ENCODE measurements at regions not wholly inside any gene's neighbourhood (a gene's known extent, or its start where the extent isn't known, plus 50 kb on each side); places are given as distances from the start of the nearest gene placed in this dataset.

GRCh38 chr15:91627473-91628278 is 225.8 kb upstream of the SLCO3A1 start:
- H3K4me3 ChIP-seq (ENCODE audit: low read depth in 1 of 3, low read length in 3 of 3), result no peak overlapping the region
- H3K9me3 ChIP-seq (ENCODE audit: control insufficient read depth in 4 of 4, low read length in 3 of 4), result no peaks in the 10 kb centered on the region
- H3K27ac ChIP-seq (ENCODE audit: low read depth in 1 of 2, low read length in 2 of 2), result peak overlapping the region in 1 of 2 donors; percentile 65
- no peak for DNase-seq (ENCODE audit: low spot score)
- no peaks in the 10 kb centered on the region for H3K27me3 ChIP-seq (ENCODE audit: control insufficient read depth in 4 of 4, insufficient read depth in 4 of 4, low read length in 3 of 4)
- H3K9ac ChIP-seq (ENCODE audit: low read depth in 1 of 2, low read length in 2 of 2), result no peak overlapping the region
- peaks cover 0 to 16% (median 11%) of the 10 kb centered on the region in 4 donors for H3K4me1 ChIP-seq (ENCODE audit: control insufficient read depth in 4 of 4, insufficient read depth in 4 of 4, low read length in 3 of 4)
- no peaks in the 10 kb centered on the region for H3K36me3 ChIP-seq (ENCODE audit: control insufficient read depth in 4 of 4, insufficient read depth in 3 of 4, low read depth in 1 of 4, low read length in 3 of 4)
- 75% methylated on average over 11 of the region's 11 CpGs for WGBS
- no peak for TF ChIP-seq RXRA (IDR thresholded peaks at IDR 0.05)
- TF ChIP-seq TAF1 (conservative IDR thresholded peaks at IDR 0.05), result no peak
- no peak for TF ChIP-seq FOXA1 (IDR thresholded peaks at IDR 0.05)
- TF ChIP-seq, protein P1, sequence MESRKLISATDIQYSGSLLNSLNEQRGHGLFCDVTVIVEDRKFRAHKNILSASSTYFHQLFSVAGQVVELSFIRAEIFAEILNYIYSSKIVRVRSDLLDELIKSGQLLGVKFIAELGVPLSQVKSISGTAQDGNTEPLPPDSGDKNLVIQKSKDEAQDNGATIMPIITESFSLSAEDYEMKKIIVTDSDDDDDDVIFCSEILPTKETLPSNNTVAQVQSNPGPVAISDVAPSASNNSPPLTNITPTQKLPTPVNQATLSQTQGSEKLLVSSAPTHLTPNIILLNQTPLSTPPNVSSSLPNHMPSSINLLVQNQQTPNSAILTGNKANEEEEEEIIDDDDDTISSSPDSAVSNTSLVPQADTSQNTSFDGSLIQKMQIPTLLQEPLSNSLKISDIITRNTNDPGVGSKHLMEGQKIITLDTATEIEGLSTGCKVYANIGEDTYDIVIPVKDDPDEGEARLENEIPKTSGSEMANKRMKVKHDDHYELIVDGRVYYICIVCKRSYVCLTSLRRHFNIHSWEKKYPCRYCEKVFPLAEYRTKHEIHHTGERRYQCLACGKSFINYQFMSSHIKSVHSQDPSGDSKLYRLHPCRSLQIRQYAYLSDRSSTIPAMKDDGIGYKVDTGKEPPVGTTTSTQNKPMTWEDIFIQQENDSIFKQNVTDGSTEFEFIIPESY (IDR thresholded peaks at IDR 0.05), result no peak
- no peak for TF ChIP-seq JUND (IDR thresholded peaks at IDR 0.05)
- TF ChIP-seq MAX (IDR thresholded peaks at IDR 0.05), result no peak
- TF ChIP-seq CTCF (IDR thresholded peaks at IDR 0.05; ENCODE audit: low read depth, low read length, missing input control), result no peak
- TF ChIP-seq SP1 (IDR thresholded peaks at IDR 0.05), result no peak
- no peak for TF ChIP-seq EGR1 (IDR thresholded peaks at IDR 0.05; ENCODE audit: low read depth in 2 of 2)
- no peak for TF ChIP-seq RAD21 (IDR thresholded peaks at IDR 0.05)
- TF ChIP-seq NR2F2 (IDR thresholded peaks at IDR 0.05), result no peak
- no peak for TF ChIP-seq HNF4G (IDR thresholded peaks at IDR 0.05)
- no peak for TF ChIP-seq REST (IDR thresholded peaks at IDR 0.05)
- TF ChIP-seq GABPA (IDR thresholded peaks at IDR 0.05 in 1 of 2, conservative IDR thresholded peaks at IDR 0.05 in 1 of 2), result no peak
- TF ChIP-seq ATF3 (IDR thresholded peaks at IDR 0.05), result no peak
- no peak for TF ChIP-seq YY1 (IDR thresholded peaks at IDR 0.05)
- TF ChIP-seq FOXA2 (IDR thresholded peaks at IDR 0.05), result no peak
- no peak for TF ChIP-seq HNF4A (conservative IDR thresholded peaks at IDR 0.05)
